ENCODE measurements at regions not wholly inside any gene's neighbourhood (a gene's known extent, or its start where the extent isn't known, plus 50 kb on each side); places are given as distances from the start of the nearest gene placed in this dataset.

GRCh38 chr18:75158465-75159237 is 50.3 kb downstream of the PTGR3 start:
- DNase-seq = no peak

GRCh38 chr18:75157851-75158250 is 51.1 kb downstream of the PTGR3 start:
- no peak for DNase-seq

GRCh38 chr18:75157381-75157780 is 51.6 kb downstream of the PTGR3 start:
- no peak for DNase-seq

GRCh38 chr18:75156831-75157230 is 52.1 kb downstream of the PTGR3 start:
- DNase-seq = no peak

GRCh38 chr18:75156139-75156750 is 52.7 kb downstream of the PTGR3 start:
- DNase-seq = no peak

- no peak for DNase-seq
These were observed 53.9 kb downstream of the PTGR3 start for GRCh38 chr18:75154997-75155396.

GRCh38 chr18:75154259-75154658 is 54.7 kb downstream of the PTGR3 start:
- no peak for DNase-seq

GRCh38 chr18:75143851-75144250 is 65.1 kb downstream of the PTGR3 start:
- DNase-seq = peak in 1 of 2 experiments; percentile 35

GRCh38 chr18:75142677-75143076 is 66.3 kb downstream of the PTGR3 start:
- no peak for DNase-seq

- no peak for DNase-seq
These were observed 67.2 kb downstream of the PTGR3 start for GRCh38 chr18:75141734-75142133.

GRCh38 chr18:75141166-75141565 is 67.8 kb downstream of the PTGR3 start:
- no peak for DNase-seq

- no peak for DNase-seq
These were observed 68.6 kb downstream of the PTGR3 start for GRCh38 chr18:75140296-75140695.

- no peak for DNase-seq
These were observed 69.6 kb downstream of the PTGR3 start for GRCh38 chr18:75139226-75139911.

GRCh38 chr18:75137346-75137877 is 71.5 kb downstream of the PTGR3 start:
- DNase-seq = no peak

GRCh38 chr18:75135158-75135725 is 73.7 kb downstream of the PTGR3 start:
- no peak for DNase-seq

GRCh38 chr18:75134611-75134975 is 74.3 kb downstream of the PTGR3 start:
- DNase-seq = no peak

- no peak for DNase-seq
These were observed 75.0 kb downstream of the PTGR3 start for GRCh38 chr18:75133721-75134610.

GRCh38 chr18:75132931-75133525 is 75.9 kb downstream of the PTGR3 start:
- DNase-seq = no peak

- no peak for DNase-seq
These were observed 76.7 kb downstream of the PTGR3 start for GRCh38 chr18:75132098-75132870.

GRCh38 chr18:75131381-75132000 is 77.4 kb downstream of the PTGR3 start:
- no peak for DNase-seq

Measured in NCI-H524 (cell line).